K562 (cell line): ENCODE measurements at regions not wholly inside any gene's neighbourhood (a gene's known extent, or its start where the extent isn't known, plus 50 kb on each side); places are given as distances from the start of the nearest gene placed in this dataset.

Experiments
- ATAC-seq: fragments of 200-7000 bp; cut with Tn5 transposase; 3 replicates; pipeline ENCODE4 v1.9.1; 2020; ENCODE audit warnings: moderate library complexity
- BruUV-seq: library from RNA; stranded (reverse); fragments of 400-500 nt; replicated peaks from 2 replicates; lab custom pipeline; 2021; lab: Mats Ljungman, UMichigan
- CTCF ChIA-PET: fragments of 300-600 bp; formaldehyde crosslinking; extraction: SDS; loops from one replicate; lab custom pipeline; 2021; ENCODE audit warnings: low intra/inter-chr PET ratio; lab: Yijun Ruan, JAX
- POLR2A ChIA-PET: fragments of 300-600, 350-650 bp; sonication (Branson Sonifier 250); formaldehyde crosslinking; extraction: SDS; loops from one replicate; lab custom pipeline; 2021; ENCODE audit warnings: antibody characterized with exemption, inconsistent platforms; lab: Yijun Ruan, JAX
- DNase-seq, 4 experiments: peaks; one replicate each; pipeline versions ENCODE4 v3.0.0 to v3.0.0-alpha.2; 2011 to 2018; ENCODE audit warnings: low spot score in 3 of 4, mixed read lengths in 3 of 4; ENCODE audit errors: extremely low read depth in 1 of 4
- FAIRE-seq: peaks from 2 replicates; lab custom pipeline; 2011; peaks lifted over from hg19 to GRCh38; lab: Jason Lieb, UNC
- H2AFZ ChIP-seq: 2 replicates; pipeline ENCODE4 v1.6.0; 2011; ENCODE audit warnings: low read depth, low read length, control low read depth, inconsistent platforms
- H3K27ac ChIP-seq: fragments of 200-600 bp; 3 replicates; pipeline ENCODE4 v1.8.0; 2011; ENCODE audit warnings: low read depth, mild to moderate bottlenecking, control low read depth, inconsistent platforms, low read length, moderate library complexity, mixed read lengths; ENCODE audit errors: extremely low read depth
- H3K27me3 ChIP-seq, 2 experiments: fragments of 300-600 bp in 1 of 2; 2 replicates in 1 of 2; 3 replicates in 1 of 2; pipeline versions ENCODE4 v1.6.0 to v1.8.0; 2011; ENCODE audit warnings: inconsistent platforms in 2 of 2, low read length in 2 of 2, mild to moderate bottlenecking in 1 of 2, mixed read lengths in 1 of 2, moderate library complexity in 1 of 2; ENCODE audit not compliant: control insufficient read depth in 2 of 2, insufficient read depth in 2 of 2
- H3K36me3 ChIP-seq: fragments of 300-600 bp; 3 replicates; pipeline ENCODE4 v1.8.0; 2011; ENCODE audit warnings: mild to moderate bottlenecking, low read length, inconsistent platforms; ENCODE audit not compliant: control insufficient read depth, insufficient read depth
- H3K4me1 ChIP-seq, 2 experiments: fragments of 200-600 bp in 1 of 2; replicated peaks in 1 of 2; 2 replicates in 1 of 2; 3 replicates in 1 of 2; pipeline versions ENCODE4 v1.5.1 to v1.8.0; 2011; ENCODE audit warnings: inconsistent platforms in 2 of 2, low read length in 2 of 2, mild to moderate bottlenecking in 1 of 2, mixed read lengths in 1 of 2, moderate library complexity in 1 of 2; ENCODE audit not compliant: control insufficient read depth in 2 of 2, insufficient read depth in 2 of 2
- H3K4me2 ChIP-seq: 2 replicates; pipeline ENCODE4 v1.6.1; 2011; ENCODE audit warnings: low read length, control low read depth, inconsistent platforms, mixed read lengths; ENCODE audit not compliant: insufficient read depth
- H3K4me3 ChIP-seq: fragments of 200-600 bp; sonication (generic), shearing (Covaris generic); 2 replicates; pipeline ENCODE4 v1.5.1; 2016; ENCODE audit warnings: control low read depth, inconsistent platforms
- H3K79me2 ChIP-seq: fragments of 200-600 bp; 3 replicates; pipeline ENCODE4 v1.8.0; 2011; ENCODE audit warnings: low read length, inconsistent platforms; ENCODE audit not compliant: control insufficient read depth, insufficient read depth
- H3K9ac ChIP-seq, 2 experiments: 2 replicates each; pipeline versions ENCODE4 v1.6.0 to v1.6.1; 2011; ENCODE audit warnings: low read depth in 2 of 2, low read length in 2 of 2, control low read depth in 1 of 2, inconsistent platforms in 1 of 2, mild to moderate bottlenecking in 1 of 2, mixed read lengths in 1 of 2; ENCODE audit not compliant: insufficient read depth in 1 of 2
- H3K9me1 ChIP-seq: one replicate; pipeline ENCODE4 v1.6.0; 2011; ENCODE audit warnings: inconsistent platforms, mild to moderate bottlenecking, low read length, moderate library complexity; ENCODE audit not compliant: control insufficient read depth, insufficient read depth
- H3K9me3 ChIP-seq: replicated peaks from 2 replicates; pipeline ENCODE4 v1.5.1; 2011; ENCODE audit warnings: low read depth, low read length, inconsistent platforms; ENCODE audit not compliant: control insufficient read depth, insufficient read depth
- H4K20me1 ChIP-seq: replicated peaks from 2 replicates; pipeline ENCODE4 v1.6.1; 2011; ENCODE audit warnings: low read length, inconsistent platforms, mixed read lengths; ENCODE audit not compliant: control insufficient read depth, insufficient read depth
- HDAC3 ChIP-seq: fragments of 450-650 bp; IDR thresholded peaks from 2 replicates; pipeline ENCODE4 v1.6.1; 2018; ENCODE audit warnings: borderline replicate concordance, mild to moderate bottlenecking, moderate library complexity; ENCODE audit not compliant: partially characterized antibody
- WGBS: fragments of 100-300 bp; shearing (Covaris generic); methylation state at CpG from one replicate; pipeline ENCODE4 v1.1.6; 2016; ENCODE audit warnings: low coverage, mixed read lengths; ENCODE audit not compliant: insufficient coverage; ENCODE audit errors: missing lambda C conversion rate; 5-methylcytosine and 5-hydroxymethylcytosine counted together
- in situ Hi-C: fragments of 300-500 bp; cut with MboI; formaldehyde crosslinking; loops from 4 replicates; pipeline ENCODE4 v1.15.0; 2018; ENCODE audit warnings: inconsistent platforms, mixed read lengths
- intact Hi-C: fragments of 100-400 bp; cut with micrococcal nuclease; formaldehyde crosslinking; loops from 2 replicates; pipeline ENCODE4 v1.14.2; 2022
- TF ChIP-seq, protein P1 (sequence below), 2 experiments: fragments of 450-650 bp; formaldehyde crosslinking in 1 of 2; IDR thresholded peaks; 2 replicates each; pipeline versions ENCODE4 v1.4.0 to v1.6.1; 2014 to 2020; ENCODE audit warnings: mild to moderate bottlenecking in 2 of 2, borderline replicate concordance in 1 of 2, low read depth in 1 of 2

DNA sequence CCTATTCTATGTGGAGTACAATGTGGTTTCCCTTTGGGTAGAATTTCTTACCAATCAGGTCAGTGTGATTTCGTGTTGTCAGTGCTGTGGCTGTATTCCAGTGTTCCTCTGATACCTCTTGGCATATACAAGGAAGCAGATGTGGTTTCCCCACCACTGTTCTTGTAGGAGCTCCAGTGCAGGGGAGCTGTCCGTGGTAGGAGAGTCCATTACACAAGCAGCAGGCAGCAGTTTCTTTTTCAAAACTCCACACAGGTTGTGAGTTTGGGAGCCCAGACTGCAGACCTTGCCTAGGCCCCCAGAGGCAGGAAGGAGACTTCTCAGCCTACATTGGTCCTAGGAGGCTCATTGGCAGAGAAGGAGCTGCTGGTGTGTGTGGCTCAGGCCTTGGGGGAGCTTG lies 452.8 kb downstream of the AACS start:
- Histone ChIP-seq H3K4me3 (no peak overlapping the region), H3K9ac (no peak overlapping the region), H3K79me2 (no peaks in the 10 kb centered on the region), H4K20me1 (no peaks in the 10 kb centered on the region), H2AFZ (no peak overlapping the region), H3K36me3 (no peaks in the 10 kb centered on the region), H3K27me3 (no peaks in the 10 kb centered on the region), H3K9me1 (no peaks in the 10 kb centered on the region), H3K4me2 (no peak overlapping the region), H3K9me3 (no peaks in the 10 kb centered on the region; the same call in 1 of the 2 replicates), H3K4me1 (no peaks in the 10 kb centered on the region), H3K27ac (no peak overlapping the region)
- ATAC-seq (no peak), DNase-seq (no peak), FAIRE-seq (no peak)
- 0% methylated on average over 2 of the region's 2 CpGs for WGBS
- TF ChIP-seq, protein P1, sequence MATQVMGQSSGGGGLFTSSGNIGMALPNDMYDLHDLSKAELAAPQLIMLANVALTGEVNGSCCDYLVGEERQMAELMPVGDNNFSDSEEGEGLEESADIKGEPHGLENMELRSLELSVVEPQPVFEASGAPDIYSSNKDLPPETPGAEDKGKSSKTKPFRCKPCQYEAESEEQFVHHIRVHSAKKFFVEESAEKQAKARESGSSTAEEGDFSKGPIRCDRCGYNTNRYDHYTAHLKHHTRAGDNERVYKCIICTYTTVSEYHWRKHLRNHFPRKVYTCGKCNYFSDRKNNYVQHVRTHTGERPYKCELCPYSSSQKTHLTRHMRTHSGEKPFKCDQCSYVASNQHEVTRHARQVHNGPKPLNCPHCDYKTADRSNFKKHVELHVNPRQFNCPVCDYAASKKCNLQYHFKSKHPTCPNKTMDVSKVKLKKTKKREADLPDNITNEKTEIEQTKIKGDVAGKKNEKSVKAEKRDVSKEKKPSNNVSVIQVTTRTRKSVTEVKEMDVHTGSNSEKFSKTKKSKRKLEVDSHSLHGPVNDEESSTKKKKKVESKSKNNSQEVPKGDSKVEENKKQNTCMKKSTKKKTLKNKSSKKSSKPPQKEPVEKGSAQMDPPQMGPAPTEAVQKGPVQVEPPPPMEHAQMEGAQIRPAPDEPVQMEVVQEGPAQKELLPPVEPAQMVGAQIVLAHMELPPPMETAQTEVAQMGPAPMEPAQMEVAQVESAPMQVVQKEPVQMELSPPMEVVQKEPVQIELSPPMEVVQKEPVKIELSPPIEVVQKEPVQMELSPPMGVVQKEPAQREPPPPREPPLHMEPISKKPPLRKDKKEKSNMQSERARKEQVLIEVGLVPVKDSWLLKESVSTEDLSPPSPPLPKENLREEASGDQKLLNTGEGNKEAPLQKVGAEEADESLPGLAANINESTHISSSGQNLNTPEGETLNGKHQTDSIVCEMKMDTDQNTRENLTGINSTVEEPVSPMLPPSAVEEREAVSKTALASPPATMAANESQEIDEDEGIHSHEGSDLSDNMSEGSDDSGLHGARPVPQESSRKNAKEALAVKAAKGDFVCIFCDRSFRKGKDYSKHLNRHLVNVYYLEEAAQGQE (IDR thresholded peaks at IDR 0.05; ENCODE audit: borderline replicate concordance), result peak; percentile 56
- TF ChIP-seq, protein P1 (CRISPR knock-in tag; IDR thresholded peaks at IDR 0.05; ENCODE audit: low read depth), result no peak
- TF ChIP-seq HDAC3, result no peak
- no TSS peak for BruUV-seq
- CTCF ChIA-PET, result no interaction called here
- in situ Hi-C loops (no loop called here), intact Hi-C loops (no loop called here)
- POLR2A ChIA-PET, result interaction anchor here (0.9 kb wide), 1 partner anchor 14 kb away, joined by 3 read pairs; no protein-coding TSS in a partner anchor
